ENCODE measurements at regions not wholly inside any gene's neighbourhood (a gene's known extent, or its start where the extent isn't known, plus 50 kb on each side); places are given as distances from the start of the nearest gene placed in this dataset.
"Not testable (repeated sequence)": the region's sequence is repeated elsewhere in the genome, so short reads cannot be mapped to it uniquely, and the experiment has no call there.

DNA sequence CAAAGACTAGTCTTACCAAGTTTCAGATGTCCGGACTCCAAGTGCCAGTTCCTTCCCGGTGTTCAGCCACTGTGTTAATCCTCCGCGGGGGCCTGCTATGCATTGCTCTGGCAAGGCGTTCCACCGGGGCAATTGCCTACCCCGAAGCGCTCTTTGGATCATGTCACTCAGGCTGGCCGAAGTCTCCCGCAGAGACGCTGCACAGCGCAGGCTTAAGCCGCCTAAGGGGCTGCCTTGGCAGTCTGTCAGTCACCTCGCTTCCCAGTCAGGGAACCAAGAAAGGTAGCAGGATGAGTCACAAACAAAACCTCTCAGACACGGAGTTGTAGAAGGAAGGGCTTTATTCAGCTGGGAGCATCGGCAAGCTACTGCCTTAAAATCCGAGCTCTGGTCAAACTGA lies 158.1 kb downstream of the PPIAL4G start:
- H3K36me3 ChIP-seq (replicated peaks in 1 of 2; ENCODE audit: control insufficient read depth in 1 of 2, insufficient read depth in 2 of 2, low read length in 1 of 2); H3K4me3 ChIP-seq (ENCODE audit: low read depth in 2 of 2, low read length in 1 of 2); POLR2A ChIA-PET; H3K4me2 ChIP-seq; H2AFZ ChIP-seq (ENCODE audit: low read depth); H4K20me1 ChIP-seq (ENCODE audit: insufficient read depth); H3K79me2 ChIP-seq (ENCODE audit: insufficient read depth); H3K9me3 ChIP-seq; DNase-seq; H3K9ac ChIP-seq; CTCF ChIA-PET; H3K4me1 ChIP-seq (ENCODE audit: control insufficient read depth in 1 of 2, insufficient read depth in 2 of 2, low read depth in 1 of 2, low read length in 1 of 2); H3K27ac ChIP-seq (ENCODE audit: low read depth in 2 of 2, low read length in 1 of 2); H3F3A ChIP-seq (replicated peaks; ENCODE audit: insufficient read depth); H3K9me2 ChIP-seq: not testable (repeated sequence)
- 20% methylated on average over 13 of the region's 17 CpGs for WGBS (ENCODE audit: low lambda C conversion rate)
- peaks cover 20% of the 10 kb centered on the region; the same call in 1 of the 2 replicates for H3K27me3 ChIP-seq (ENCODE audit: insufficient read depth)

- H2AFZ ChIP-seq (ENCODE audit: low read depth); POLR2A ChIA-PET; CTCF ChIA-PET; H3K27ac ChIP-seq (ENCODE audit: low read depth in 2 of 2, low read length in 1 of 2); DNase-seq; H4K20me1 ChIP-seq (ENCODE audit: insufficient read depth); H3K9me3 ChIP-seq; H3K4me3 ChIP-seq (ENCODE audit: low read depth in 2 of 2, low read length in 1 of 2); H3K79me2 ChIP-seq (ENCODE audit: insufficient read depth); H3K9me2 ChIP-seq; H3K4me1 ChIP-seq (ENCODE audit: control insufficient read depth in 1 of 2, insufficient read depth in 2 of 2, low read depth in 1 of 2, low read length in 1 of 2); H3K4me2 ChIP-seq; H3F3A ChIP-seq (replicated peaks; ENCODE audit: insufficient read depth); H3K9ac ChIP-seq; H3K36me3 ChIP-seq (replicated peaks in 1 of 2; ENCODE audit: control insufficient read depth in 1 of 2, insufficient read depth in 2 of 2, low read length in 1 of 2): not testable (repeated sequence)
- WGBS (ENCODE audit: low lambda C conversion rate): 26% methylated on average over 5 of the region's 5 CpGs
- H3K27me3 ChIP-seq (ENCODE audit: insufficient read depth): peaks cover 15% of the 10 kb centered on the region; the same call in 1 of the 2 replicates
These were observed 158.6 kb downstream of the PPIAL4G start for GRCh38 chr1:148324465-148324864.

GRCh38 chr1:148320079-148320478 lies 163.0 kb downstream of the PPIAL4G start:
- H4K20me1 ChIP-seq (ENCODE audit: insufficient read depth); DNase-seq; H3K4me3 ChIP-seq (ENCODE audit: low read depth in 2 of 2, low read length in 1 of 2); H2AFZ ChIP-seq (ENCODE audit: low read depth); H3K9me3 ChIP-seq; H3K4me1 ChIP-seq (ENCODE audit: control insufficient read depth in 1 of 2, insufficient read depth in 2 of 2, low read depth in 1 of 2, low read length in 1 of 2); H3K9ac ChIP-seq; H3K79me2 ChIP-seq (ENCODE audit: insufficient read depth); POLR2A ChIA-PET; H3K4me2 ChIP-seq; H3F3A ChIP-seq (replicated peaks; ENCODE audit: insufficient read depth); CTCF ChIA-PET; H3K9me2 ChIP-seq; H3K36me3 ChIP-seq (replicated peaks in 1 of 2; ENCODE audit: control insufficient read depth in 1 of 2, insufficient read depth in 2 of 2, low read length in 1 of 2); H3K27ac ChIP-seq (ENCODE audit: low read depth in 2 of 2, low read length in 1 of 2): not testable (repeated sequence)
- WGBS (ENCODE audit: low lambda C conversion rate): 4% methylated on average over 2 of the region's 2 CpGs
- peaks cover 25% of the 10 kb centered on the region; the same call in 1 of the 2 replicates for H3K27me3 ChIP-seq (ENCODE audit: insufficient read depth)

DNA sequence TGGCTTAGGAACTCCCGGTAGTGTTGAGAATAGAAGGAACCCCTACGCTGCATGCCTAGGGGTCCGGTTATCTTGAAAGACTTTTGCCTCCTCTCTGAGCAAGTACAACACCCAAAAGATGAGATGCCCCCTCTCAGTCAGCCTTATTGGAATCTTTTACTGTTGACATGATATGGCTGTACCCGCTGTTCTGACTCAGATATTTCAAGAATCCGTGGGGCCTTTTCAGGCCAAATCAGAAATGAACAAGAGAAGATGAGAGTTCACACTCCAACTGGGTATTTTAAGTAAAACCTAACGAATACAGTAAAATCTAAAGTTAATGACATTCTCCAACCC lies 164.2 kb downstream of the PPIAL4G start:
- CTCF ChIA-PET: no interaction called here
- Histone ChIP-seq H3K27me3 (ENCODE audit: insufficient read depth) (peaks cover 24% of the 10 kb centered on the region; the same call in 1 of the 2 replicates), H3K9me3 (no peaks in the 10 kb centered on the region), H3K4me1 (ENCODE audit: control insufficient read depth in 1 of 2, insufficient read depth in 2 of 2, low read depth in 1 of 2, low read length in 1 of 2) (no peaks in the 10 kb centered on the region), H3K9ac (no peak overlapping the region), H3F3A (replicated peaks; ENCODE audit: insufficient read depth) (no peaks in the 10 kb centered on the region), H3K4me2 (no peak overlapping the region), H3K27ac (ENCODE audit: low read depth in 2 of 2, low read length in 1 of 2) (no peak overlapping the region), H4K20me1 (ENCODE audit: insufficient read depth) (no peaks in the 10 kb centered on the region), H3K4me3 (ENCODE audit: low read depth in 2 of 2, low read length in 1 of 2) (no peak overlapping the region), H3K79me2 (ENCODE audit: insufficient read depth) (no peaks in the 10 kb centered on the region), H2AFZ (ENCODE audit: low read depth) (no peak overlapping the region), H3K9me2 (no peaks in the 10 kb centered on the region), H3K36me3 (replicated peaks in 1 of 2; ENCODE audit: control insufficient read depth in 1 of 2, insufficient read depth in 2 of 2, low read length in 1 of 2) (no peaks in the 10 kb centered on the region)
- no peak for DNase-seq
- no peak for TF ChIP-seq FOXM1 (IDR thresholded peaks at IDR 0.05; ENCODE audit: low read depth)
- POLR2A ChIA-PET: no interaction called here
- WGBS (ENCODE audit: low lambda C conversion rate): 16% methylated on average over 6 of the region's 6 CpGs

All from SK-N-SH (cell line).